ENCODE measurements at regions not wholly inside any gene's neighbourhood (a gene's known extent, or its start where the extent isn't known, plus 50 kb on each side); places are given as distances from the start of the nearest gene placed in this dataset.

DNA sequence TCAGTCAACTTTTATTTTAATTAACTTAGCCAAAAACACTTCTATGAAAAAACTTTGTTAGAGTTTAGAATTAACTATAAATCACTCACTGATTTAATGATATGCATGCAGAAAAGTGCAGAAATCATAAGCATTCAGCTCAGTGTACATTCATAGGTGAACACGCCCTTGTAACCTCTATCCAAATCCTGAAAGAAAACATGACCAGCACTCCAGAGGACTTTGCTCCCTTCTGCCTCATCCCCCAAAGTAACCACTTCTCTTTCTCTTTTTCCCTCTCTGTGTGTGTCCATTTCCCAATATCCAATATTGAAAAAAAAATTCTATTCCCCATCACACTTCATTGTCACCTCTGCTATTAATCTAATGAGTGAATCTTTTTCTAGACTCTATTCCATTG lies 197.1 kb upstream of the FAR2 start:
- no peaks in the 10 kb centered on the region for H3K79me1 ChIP-seq (ENCODE audit: insufficient read depth, low read depth, low read length, poor library complexity, severe bottlenecking)
- peaks cover 15 to 22% of the 10 kb centered on the region in 2 experiments for H3K4me1 Mint-ChIP-seq
- H3K56ac ChIP-seq (ENCODE audit: insufficient read length, low read depth, low read length) = no peak overlapping the region
- H3K4ac ChIP-seq (ENCODE audit: low read depth, low read length) = no peak overlapping the region
- H4K5ac ChIP-seq (ENCODE audit: insufficient read length, low read depth, low read length) = no peak overlapping the region
- H3K9ac ChIP-seq (ENCODE audit: extremely low read depth, insufficient read length, low read length) = no peak overlapping the region
- no peak overlapping the region for H2AFZ ChIP-seq (ENCODE audit: low read length)
- H3K27ac Mint-ChIP-seq = no peak overlapping the region
- no peaks in the 10 kb centered on the region for H3K36me3 Mint-ChIP-seq (ENCODE audit: insufficient read depth in 1 of 3, low read depth in 3 of 3)
- H3K14ac ChIP-seq (ENCODE audit: insufficient read depth, low read length) = no peak overlapping the region
- H3K18ac ChIP-seq (ENCODE audit: insufficient read length, low read depth, low read length) = no peak overlapping the region
- H3K27ac ChIP-seq (ENCODE audit: insufficient read length, low read depth, low read length) = no peak overlapping the region
- no peaks in the 10 kb centered on the region for H3K9me3 Mint-ChIP-seq
- no peak overlapping the region for H2AK5ac ChIP-seq (ENCODE audit: insufficient read length, low read length)
- H4K20me1 ChIP-seq (ENCODE audit: control insufficient read depth, insufficient read depth, insufficient read length) = no peaks in the 10 kb centered on the region
- H4K8ac ChIP-seq (replicated peaks; ENCODE audit: insufficient read length, low read depth, low read length) = no peak overlapping the region
- no peak overlapping the region for H2BK20ac ChIP-seq (ENCODE audit: low read depth, low read length, poor library complexity, severe bottlenecking)
- no peak overlapping the region for H4K91ac ChIP-seq (ENCODE audit: insufficient read length, low read depth, low read length)
- no peaks in the 10 kb centered on the region for H3K27me3 ChIP-seq (ENCODE audit: insufficient read depth, low read length)
- TF ChIP-seq, protein P1, sequence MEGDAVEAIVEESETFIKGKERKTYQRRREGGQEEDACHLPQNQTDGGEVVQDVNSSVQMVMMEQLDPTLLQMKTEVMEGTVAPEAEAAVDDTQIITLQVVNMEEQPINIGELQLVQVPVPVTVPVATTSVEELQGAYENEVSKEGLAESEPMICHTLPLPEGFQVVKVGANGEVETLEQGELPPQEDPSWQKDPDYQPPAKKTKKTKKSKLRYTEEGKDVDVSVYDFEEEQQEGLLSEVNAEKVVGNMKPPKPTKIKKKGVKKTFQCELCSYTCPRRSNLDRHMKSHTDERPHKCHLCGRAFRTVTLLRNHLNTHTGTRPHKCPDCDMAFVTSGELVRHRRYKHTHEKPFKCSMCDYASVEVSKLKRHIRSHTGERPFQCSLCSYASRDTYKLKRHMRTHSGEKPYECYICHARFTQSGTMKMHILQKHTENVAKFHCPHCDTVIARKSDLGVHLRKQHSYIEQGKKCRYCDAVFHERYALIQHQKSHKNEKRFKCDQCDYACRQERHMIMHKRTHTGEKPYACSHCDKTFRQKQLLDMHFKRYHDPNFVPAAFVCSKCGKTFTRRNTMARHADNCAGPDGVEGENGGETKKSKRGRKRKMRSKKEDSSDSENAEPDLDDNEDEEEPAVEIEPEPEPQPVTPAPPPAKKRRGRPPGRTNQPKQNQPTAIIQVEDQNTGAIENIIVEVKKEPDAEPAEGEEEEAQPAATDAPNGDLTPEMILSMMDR (conservative IDR thresholded peaks at IDR 0.05) = no peak
- H3K4me1 ChIP-seq (ENCODE audit: insufficient read depth, low read length) = peaks cover 4% of the 10 kb centered on the region; the same call in 1 of the 2 replicates
- H3K4me2 ChIP-seq (ENCODE audit: insufficient read depth, insufficient read length, low read length) = no peak overlapping the region
- no peak for DNase-seq
- H3K4me3 Mint-ChIP-seq = no peak overlapping the region
- no peak overlapping the region for H2BK15ac ChIP-seq (ENCODE audit: low read depth, low read length)
- no peak overlapping the region for H2BK120ac ChIP-seq (ENCODE audit: low read depth, low read length, poor library complexity, severe bottlenecking)
- H2BK12ac ChIP-seq (ENCODE audit: insufficient read length, low read depth, low read length) = no peak overlapping the region
- no peak overlapping the region for H3K23ac ChIP-seq (ENCODE audit: insufficient read length, low read depth, low read length)
- no peaks in the 10 kb centered on the region for H3K79me2 ChIP-seq (ENCODE audit: insufficient read depth, low read length)
- H3K27me3 Mint-ChIP-seq (ENCODE audit: low read depth) = no peaks in the 10 kb centered on the region
- H2BK5ac ChIP-seq (ENCODE audit: insufficient read length, low read length) = no peak overlapping the region
- H3K9me3 ChIP-seq (ENCODE audit: control insufficient read depth, low read depth, low read length) = no peaks in the 10 kb centered on the region
- WGBS (ENCODE audit: extremely low coverage, insufficient read length, low lambda C conversion rate) = no CpG with 5 or more reads among the region's 1 CpG
- no peak overlapping the region for H3T11ph ChIP-seq (ENCODE audit: low read length)
- H3K23me2 ChIP-seq (ENCODE audit: insufficient read length, low read depth, low read length, poor library complexity, severe bottlenecking) = no peaks in the 10 kb centered on the region

All from H9 (cell line).